ENCODE measurements at regions not wholly inside any gene's neighbourhood (a gene's known extent, or its start where the extent isn't known, plus 50 kb on each side); places are given as distances from the start of the nearest gene placed in this dataset.
"Not testable (repeated sequence)": the region's sequence is repeated elsewhere in the genome, so short reads cannot be mapped to it uniquely, and the experiment has no call there.

- in situ Hi-C loops (cut with MboI; ENCODE audit: low sequenced_read_pairs, unreplicated experiment): no loop called here
- TF ChIP-seq CTCF (IDR thresholded peaks at IDR 0.05; ENCODE audit: borderline replicate concordance, control extremely low read depth, extremely low read depth, insufficient read depth, missing control alignments): no peak
- DNase-seq (ENCODE audit: low spot score): no peak
These were observed 103.9 kb downstream of the OLIG3 start for GRCh38 chr6:137390334-137390733.

GRCh38 chr6:137389150-137389704 lies 105.0 kb downstream of the OLIG3 start:
- in situ Hi-C loops (cut with MboI; ENCODE audit: low sequenced_read_pairs, unreplicated experiment): no loop called here
- no peak for TF ChIP-seq CTCF (IDR thresholded peaks at IDR 0.05; ENCODE audit: borderline replicate concordance, control extremely low read depth, extremely low read depth, insufficient read depth, missing control alignments)
- DNase-seq (ENCODE audit: low spot score): peak; percentile 55

GRCh38 chr6:137387096-137387764 lies 107.0 kb downstream of the OLIG3 start:
- in situ Hi-C loops (cut with MboI; ENCODE audit: low sequenced_read_pairs, unreplicated experiment): no loop called here
- no peak for TF ChIP-seq CTCF (IDR thresholded peaks at IDR 0.05; ENCODE audit: borderline replicate concordance, control extremely low read depth, extremely low read depth, insufficient read depth, missing control alignments)
- DNase-seq (ENCODE audit: low spot score): no peak

GRCh38 chr6:137383287-137383686 lies 110.9 kb downstream of the OLIG3 start:
- DNase-seq (ENCODE audit: low spot score); in situ Hi-C loops (cut with MboI; ENCODE audit: low sequenced_read_pairs, unreplicated experiment): not testable (repeated sequence)

- in situ Hi-C loops (cut with MboI; ENCODE audit: low sequenced_read_pairs, unreplicated experiment): no loop called here
- no peak for TF ChIP-seq CTCF (IDR thresholded peaks at IDR 0.05; ENCODE audit: borderline replicate concordance, control extremely low read depth, extremely low read depth, insufficient read depth, missing control alignments)
- DNase-seq (ENCODE audit: low spot score): no peak
These were observed 116.2 kb downstream of the OLIG3 start for GRCh38 chr6:137378090-137378369.

- no peak for DNase-seq (ENCODE audit: low spot score)
- in situ Hi-C loops (cut with MboI; ENCODE audit: low sequenced_read_pairs, unreplicated experiment): no loop called here
- TF ChIP-seq CTCF (IDR thresholded peaks at IDR 0.05; ENCODE audit: borderline replicate concordance, control extremely low read depth, extremely low read depth, insufficient read depth, missing control alignments): no peak
These were observed 120.9 kb downstream of the OLIG3 start for GRCh38 chr6:137373296-137373695.

GRCh38 chr6:137372532-137372931 lies 121.7 kb downstream of the OLIG3 start:
- DNase-seq (ENCODE audit: low spot score): no peak
- no peak for TF ChIP-seq CTCF (IDR thresholded peaks at IDR 0.05; ENCODE audit: borderline replicate concordance, control extremely low read depth, extremely low read depth, insufficient read depth, missing control alignments)
- in situ Hi-C loops (cut with MboI; ENCODE audit: low sequenced_read_pairs, unreplicated experiment): no loop called here

Data from GM13976 (cell line).